AG10803 (cell line): ENCODE measurements at regions not wholly inside any gene's neighbourhood (a gene's known extent, or its start where the extent isn't known, plus 50 kb on each side); places are given as distances from the start of the nearest gene placed in this dataset.
A peak's percentile ranks its signal among the peaks of the same experiment; 100 is the strongest.
"Not testable (repeated sequence)": the region's sequence is repeated elsewhere in the genome, so short reads cannot be mapped to it uniquely, and the experiment has no call there.

Source experiments
- DNase-seq: peaks from one replicate; pipeline ENCODE4 v3.0.0; 2010; ENCODE audit warnings: low read depth
- H3K4me3 ChIP-seq: 2 replicates; pipeline ENCODE4 v1.5.1; 2011; ENCODE audit warnings: mild to moderate bottlenecking, low read length, control low read depth
- TF ChIP-seq, protein P1 (sequence below): conservative IDR thresholded peaks from 2 replicates; pipeline ENCODE4 v1.5.1; 2011; ENCODE audit warnings: mild to moderate bottlenecking, low read length, control low read depth, inconsistent platforms

DNA sequence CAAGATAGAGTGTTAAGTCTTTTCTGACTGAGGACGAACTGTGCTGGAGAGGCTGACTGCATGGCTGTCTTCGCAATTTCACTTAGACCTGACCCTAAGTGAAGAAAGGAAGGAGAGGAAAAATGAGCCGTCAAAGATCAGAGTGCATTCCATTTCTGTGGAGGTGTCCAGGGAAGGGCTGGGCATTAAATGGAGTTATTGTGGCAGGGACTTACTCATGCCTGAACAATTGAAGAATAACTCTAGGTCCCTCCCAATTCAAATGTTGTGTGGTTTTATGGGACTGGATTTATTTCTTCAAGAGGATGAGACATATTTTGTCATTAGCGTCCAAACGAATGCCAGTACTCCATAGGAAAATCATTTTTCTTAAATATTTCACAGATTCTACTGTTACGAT, 187.3 kb upstream of the CFAP20DC start:
- TF ChIP-seq, protein P1, sequence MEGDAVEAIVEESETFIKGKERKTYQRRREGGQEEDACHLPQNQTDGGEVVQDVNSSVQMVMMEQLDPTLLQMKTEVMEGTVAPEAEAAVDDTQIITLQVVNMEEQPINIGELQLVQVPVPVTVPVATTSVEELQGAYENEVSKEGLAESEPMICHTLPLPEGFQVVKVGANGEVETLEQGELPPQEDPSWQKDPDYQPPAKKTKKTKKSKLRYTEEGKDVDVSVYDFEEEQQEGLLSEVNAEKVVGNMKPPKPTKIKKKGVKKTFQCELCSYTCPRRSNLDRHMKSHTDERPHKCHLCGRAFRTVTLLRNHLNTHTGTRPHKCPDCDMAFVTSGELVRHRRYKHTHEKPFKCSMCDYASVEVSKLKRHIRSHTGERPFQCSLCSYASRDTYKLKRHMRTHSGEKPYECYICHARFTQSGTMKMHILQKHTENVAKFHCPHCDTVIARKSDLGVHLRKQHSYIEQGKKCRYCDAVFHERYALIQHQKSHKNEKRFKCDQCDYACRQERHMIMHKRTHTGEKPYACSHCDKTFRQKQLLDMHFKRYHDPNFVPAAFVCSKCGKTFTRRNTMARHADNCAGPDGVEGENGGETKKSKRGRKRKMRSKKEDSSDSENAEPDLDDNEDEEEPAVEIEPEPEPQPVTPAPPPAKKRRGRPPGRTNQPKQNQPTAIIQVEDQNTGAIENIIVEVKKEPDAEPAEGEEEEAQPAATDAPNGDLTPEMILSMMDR = no peak
- no peak overlapping the region for H3K4me3 ChIP-seq
- DNase-seq = peak; percentile 55

DNA sequence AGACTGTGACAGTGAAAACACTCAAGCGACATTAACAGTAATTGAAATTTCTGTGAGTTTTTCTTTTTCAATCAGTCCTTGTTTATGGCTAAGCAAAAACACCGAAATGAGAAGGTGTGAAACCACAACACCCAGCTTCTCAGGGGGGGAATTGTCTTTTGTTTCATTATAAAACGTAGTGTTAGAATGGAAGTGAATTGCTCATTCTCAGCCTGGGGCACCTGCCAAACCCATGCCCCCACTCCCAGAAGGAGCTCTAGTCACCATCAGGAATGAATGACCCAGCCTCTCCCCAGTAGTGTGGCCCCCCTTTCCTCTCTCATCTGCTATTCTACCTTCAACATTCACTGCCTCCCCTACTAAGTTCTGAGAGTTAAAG, 185.8 kb upstream of the CFAP20DC start:
- DNase-seq = no peak
- no peak overlapping the region for H3K4me3 ChIP-seq
- TF ChIP-seq, protein P1 = no peak

DNA sequence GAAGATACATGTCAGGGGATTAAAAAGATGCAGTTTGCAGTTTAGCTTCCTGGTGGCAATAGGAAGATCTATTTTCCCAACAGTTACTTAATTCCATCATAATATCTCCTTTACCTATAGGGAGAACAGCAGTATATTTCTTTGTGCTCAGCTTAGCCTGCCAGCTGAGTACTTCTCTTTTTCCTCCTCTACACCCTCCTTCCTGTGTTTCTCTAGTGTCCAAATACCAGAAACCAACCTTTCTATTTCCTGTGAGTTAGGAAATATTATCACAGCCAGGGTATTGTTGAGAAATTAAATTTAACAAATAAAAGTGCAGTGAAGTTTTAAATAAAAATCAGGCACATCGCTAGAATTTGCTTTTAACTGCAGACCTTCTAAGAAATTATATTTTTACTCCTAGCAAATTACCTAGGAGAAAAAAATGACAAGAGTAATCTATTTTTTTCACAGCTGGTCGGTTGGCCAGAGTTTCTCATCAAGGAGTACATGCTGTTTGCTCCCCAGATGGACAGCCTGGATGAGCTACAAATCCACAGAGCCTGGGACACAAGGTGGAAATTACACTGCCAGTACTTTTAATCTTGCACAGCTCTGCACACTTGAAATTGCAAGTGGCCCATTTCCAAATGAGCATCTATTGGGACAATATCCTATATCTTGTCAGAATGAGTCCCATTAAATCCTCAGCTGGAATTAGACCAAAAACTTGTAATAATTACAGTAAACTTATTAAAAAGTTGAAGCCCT, 185.2 kb upstream of the CFAP20DC start:
- DNase-seq = no peak
- TF ChIP-seq, protein P1 = no peak
- H3K4me3 ChIP-seq = no peak overlapping the region

DNA sequence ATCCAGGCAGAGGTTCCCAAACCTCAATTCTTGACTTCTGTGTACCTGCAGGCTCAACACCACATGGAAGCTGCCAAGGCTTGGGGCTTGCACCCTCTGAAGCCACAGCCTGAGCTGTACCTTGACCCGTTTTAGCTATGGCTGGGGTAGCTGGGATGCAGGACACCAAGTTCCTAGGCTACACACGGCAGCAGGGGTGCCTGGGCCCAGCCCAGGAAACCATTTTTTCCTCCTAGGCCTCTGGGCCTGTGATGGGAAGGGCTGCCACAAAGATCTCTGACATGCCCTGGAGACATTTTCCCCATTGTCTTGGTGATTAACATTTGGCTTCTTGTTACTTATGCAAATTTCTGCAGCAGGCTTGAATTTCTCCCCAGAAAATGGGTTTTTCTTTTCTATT, 180.6 kb upstream of the CFAP20DC start:
- not testable (repeated sequence) for DNase-seq, H3K4me3 ChIP-seq

DNA sequence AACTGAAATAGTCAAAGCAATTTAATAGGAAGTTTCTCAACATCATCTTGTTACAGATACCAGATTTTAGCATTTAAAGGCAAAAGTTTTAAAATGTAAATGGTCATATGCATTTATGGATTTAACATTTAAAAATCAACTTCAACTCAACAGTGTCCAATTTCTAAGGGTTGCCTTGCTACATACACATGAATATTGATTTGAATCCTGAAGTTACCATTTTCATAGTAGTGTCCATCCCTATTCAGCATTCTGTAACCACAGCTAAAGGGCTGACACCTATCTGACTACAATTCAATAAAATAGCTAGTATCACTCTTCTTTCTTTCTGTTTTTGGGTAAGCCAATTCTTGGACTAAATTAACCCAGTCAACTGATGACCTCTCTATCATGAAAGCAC, 164.0 kb upstream of the CFAP20DC start:
- H3K4me3 ChIP-seq = no peak overlapping the region
- no peak for DNase-seq
- TF ChIP-seq, protein P1 = no peak

DNA sequence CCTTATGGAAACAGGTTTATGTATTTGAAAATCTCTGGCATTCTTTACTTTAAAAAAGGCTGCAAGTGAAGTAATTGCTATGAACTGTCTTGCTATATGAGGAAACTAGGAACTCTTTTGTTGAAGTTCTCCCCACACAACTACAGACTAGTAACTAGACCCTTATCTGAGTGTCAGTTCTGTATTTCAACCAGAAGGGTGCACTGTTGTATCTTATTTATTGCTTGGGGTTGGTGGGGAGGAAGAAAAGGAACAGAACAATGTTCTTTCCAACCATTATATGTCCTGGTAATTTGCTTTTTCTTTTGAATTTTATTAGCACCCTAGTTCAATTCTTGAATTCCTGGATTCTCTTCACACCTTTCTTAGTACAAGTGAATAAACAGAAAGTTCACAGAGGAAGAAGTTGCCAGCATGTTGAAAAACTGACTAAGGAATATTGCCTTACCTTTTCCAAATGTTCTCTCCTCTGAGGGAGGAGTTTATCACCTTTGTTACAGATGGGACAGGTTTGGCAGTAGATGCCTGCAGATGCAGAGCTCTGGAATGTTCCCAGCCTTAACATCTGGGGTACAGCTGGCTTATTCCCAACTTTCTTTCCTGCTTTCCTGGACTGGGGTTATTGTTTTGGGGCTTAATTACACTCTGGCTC, 162.4 kb upstream of the CFAP20DC start:
- no peak overlapping the region for H3K4me3 ChIP-seq
- TF ChIP-seq, protein P1 = peak; percentile 82
- DNase-seq = peak; percentile 60

DNA sequence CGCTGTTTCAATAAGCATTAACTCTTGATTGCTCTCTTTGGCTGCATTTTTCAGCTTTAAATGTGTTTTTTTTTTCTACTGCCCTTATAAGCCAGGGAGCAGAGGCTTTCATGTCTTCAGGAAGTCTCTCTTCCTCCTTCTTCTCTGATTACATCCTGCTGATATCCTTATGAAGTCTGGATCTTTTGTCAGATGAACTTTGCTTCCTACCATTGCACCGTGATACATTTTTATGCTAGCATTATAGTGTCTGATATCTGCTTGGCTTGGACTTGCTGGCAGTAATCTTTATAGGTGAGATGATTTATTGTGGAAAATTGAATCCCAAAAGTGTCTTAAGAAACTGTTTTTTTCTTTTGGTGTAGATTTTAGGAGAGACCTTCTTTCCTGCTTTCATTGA, 160.4 kb upstream of the CFAP20DC start:
- H3K4me3 ChIP-seq = no peak overlapping the region
- DNase-seq = no peak
- TF ChIP-seq, protein P1 = no peak
